NCI-H748 treated with DMSO at 0.1 percent for 48 hours (cell line): ENCODE measurements at regions not wholly inside any gene's neighbourhood (a gene's known extent, or its start where the extent isn't known, plus 50 kb on each side); places are given as distances from the start of the nearest gene placed in this dataset.

Experiments
- DNase-seq: peaks from one replicate; lab custom pipeline; 2025; lab: John Stamatoyannopoulos, UW

GRCh38 chr5:4570047-4570995, 569.8 kb upstream of the ADAMTS16 start:
- no peak for DNase-seq

DNA sequence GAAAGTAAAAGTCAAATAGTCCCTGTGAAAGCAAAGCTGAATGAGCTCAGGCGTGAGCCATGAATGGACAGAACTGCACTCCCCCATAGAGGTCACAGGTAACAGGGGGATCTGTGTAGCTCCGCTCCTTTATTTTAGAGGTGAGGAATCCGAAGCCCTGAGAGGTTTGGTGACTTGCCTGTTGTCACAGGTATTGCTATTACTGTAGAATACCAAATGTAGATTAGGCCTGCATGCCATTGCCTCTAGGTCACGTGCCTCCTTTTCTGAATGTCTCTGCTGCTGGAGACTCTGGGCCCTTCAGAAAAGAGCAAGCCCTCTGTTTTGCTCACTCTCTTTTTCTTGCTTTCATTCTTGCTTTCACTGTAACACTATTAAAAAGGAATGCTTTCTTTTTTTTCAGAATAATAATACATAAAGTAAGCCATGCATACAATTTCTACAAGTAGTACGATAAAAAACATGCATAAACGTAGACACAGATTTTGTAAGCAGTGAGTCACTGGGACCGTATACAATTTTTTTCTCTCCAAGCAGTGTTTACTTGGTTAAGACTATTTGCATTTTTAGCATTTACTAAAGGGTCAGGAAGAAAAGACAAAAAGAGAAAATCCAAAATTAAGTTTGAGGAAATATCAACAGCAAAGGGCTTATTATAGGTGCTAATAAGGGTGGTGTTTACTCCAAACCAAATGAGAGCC, 568.7 kb upstream of the ADAMTS16 start:
- no peak for DNase-seq

- DNase-seq, result no peak
Measured at GRCh38 chr5:4572311-4573100, 567.6 kb upstream of the ADAMTS16 start.

GRCh38 chr5:4575608-4576007, 564.5 kb upstream of the ADAMTS16 start:
- no peak for DNase-seq

DNA sequence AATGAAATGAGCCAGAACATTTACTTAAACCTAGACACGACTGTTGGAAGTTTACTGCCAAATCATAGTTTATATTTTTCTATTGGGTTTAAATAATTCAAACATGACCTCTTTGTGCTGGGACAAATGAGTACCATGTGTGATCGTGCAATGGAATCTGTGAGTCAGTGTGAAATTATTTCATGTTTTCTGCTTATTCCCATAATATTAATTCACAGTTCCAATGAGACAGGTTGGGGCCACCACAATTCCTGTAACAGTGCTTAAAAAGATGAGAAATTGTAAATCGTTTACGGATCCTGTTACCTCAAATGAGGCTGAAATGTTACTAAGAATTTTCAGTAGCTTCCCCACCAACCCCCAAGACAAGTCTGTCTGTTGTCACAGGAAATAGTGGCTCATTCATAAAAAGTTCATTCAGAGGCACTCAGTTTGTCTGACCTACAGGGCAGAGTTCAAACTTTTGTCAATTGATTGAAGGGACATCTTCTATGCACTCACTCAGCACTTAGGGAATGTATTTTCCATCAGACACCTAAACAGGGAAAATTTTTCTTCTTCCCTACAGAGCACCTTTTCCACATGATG, 563.9 kb upstream of the ADAMTS16 start:
- DNase-seq, result no peak

GRCh38 chr5:4576908-4577307, 563.2 kb upstream of the ADAMTS16 start:
- DNase-seq, result no peak

GRCh38 chr5:4579679-4580078, 560.5 kb upstream of the ADAMTS16 start:
- no peak for DNase-seq

GRCh38 chr5:4580772-4581171, 559.4 kb upstream of the ADAMTS16 start:
- no peak for DNase-seq

DNA sequence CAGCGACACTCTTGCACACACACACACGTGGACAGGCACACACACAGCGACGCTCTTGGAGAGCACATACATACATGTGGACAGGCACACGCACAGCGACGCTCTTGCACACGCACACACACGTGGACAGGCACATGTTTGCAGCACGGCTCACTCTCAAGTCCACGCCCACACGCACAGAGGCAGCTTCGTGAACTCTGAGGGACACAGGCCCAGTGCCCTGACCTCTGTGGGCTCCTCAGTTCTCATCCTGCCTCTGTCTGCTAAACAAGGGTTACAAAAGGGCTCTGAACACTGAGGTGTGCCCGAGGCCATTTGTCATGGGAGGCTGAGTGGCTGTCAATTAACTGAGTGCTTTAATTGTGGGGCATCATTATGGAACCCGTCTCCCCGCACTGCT, 558.8 kb upstream of the ADAMTS16 start:
- no peak for DNase-seq

GRCh38 chr5:4584982-4585381, 555.1 kb upstream of the ADAMTS16 start:
- no peak for DNase-seq

DNA sequence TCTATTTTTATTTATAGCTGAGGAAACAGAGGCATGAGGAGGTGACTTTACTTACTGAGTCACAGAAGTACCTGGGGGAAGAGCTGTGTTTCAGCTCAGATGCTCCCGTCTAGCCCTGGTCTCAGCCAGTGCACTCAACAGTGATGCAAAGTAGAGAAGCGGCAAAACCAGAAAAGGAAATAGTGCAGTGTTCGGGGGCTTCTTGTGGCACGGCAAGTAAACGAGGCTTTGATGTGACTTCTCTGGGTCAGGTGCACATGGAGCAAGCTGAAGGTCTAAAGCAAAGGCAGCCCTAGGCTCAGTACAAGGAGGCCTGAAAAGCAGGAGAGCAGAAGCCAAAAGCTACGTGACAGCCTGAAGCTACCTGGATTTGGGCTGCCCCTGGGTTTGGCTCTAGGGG, 526.7 kb upstream of the ADAMTS16 start:
- DNase-seq, result no peak

GRCh38 chr5:4614088-4614487, 526.0 kb upstream of the ADAMTS16 start:
- DNase-seq, result peak; percentile 80

- DNase-seq, result peak; percentile 68
Measured at GRCh38 chr5:4615369-4615768, 524.8 kb upstream of the ADAMTS16 start.

DNA sequence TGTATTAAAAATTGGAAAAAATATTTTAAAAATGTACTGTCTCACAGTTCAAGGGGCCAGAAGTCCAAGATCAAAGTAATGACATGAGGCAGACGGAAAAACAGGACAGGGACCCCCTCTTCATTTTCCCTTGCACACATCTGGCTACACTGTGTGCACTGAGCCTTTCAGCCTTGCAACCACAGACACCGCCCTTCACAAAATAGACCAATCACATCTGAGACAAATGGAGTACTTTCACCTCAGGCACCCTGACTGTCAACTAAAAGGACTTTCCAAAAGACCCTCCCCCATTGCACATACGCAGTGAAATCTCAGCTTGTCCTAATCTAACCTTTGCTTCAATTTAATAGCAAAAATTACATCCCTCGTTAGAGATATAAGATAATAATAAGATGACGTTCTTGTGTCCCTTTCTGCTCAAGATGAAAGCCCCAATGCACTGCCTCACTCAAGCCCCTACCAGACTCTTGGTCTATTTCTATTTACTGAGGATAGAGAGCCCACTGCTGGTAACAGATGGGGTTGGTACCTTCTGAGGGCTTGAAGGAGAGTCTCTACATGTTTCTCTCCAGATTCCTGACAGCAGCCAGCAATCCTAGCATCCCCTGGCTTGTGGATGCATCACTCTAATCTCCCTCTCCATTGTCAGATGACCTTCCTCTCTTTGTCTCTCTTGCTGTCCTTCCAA, 514.8 kb upstream of the ADAMTS16 start:
- DNase-seq, result no peak

- DNase-seq, result no peak
Measured at GRCh38 chr5:4627131-4627530, 513.0 kb upstream of the ADAMTS16 start.

DNA sequence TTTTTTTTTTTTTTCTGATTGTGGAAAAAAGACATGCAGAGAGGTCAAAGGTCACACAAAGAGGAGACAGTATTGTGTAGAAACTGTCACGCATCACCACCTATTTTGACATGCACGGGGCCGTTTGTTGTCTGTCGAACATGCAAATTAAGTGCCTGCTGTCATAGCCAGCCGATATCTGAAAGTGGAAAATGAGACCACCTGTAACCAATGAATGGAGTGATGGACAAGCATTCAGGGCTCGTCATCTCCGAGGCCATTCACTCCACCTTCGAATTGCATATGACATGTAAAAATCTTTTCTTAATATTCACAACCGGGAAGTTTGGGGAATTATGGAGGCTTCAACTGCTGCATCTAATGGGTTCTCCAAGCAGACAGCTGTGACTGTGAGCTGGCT, 512.2 kb upstream of the ADAMTS16 start:
- DNase-seq, result no peak

DNA sequence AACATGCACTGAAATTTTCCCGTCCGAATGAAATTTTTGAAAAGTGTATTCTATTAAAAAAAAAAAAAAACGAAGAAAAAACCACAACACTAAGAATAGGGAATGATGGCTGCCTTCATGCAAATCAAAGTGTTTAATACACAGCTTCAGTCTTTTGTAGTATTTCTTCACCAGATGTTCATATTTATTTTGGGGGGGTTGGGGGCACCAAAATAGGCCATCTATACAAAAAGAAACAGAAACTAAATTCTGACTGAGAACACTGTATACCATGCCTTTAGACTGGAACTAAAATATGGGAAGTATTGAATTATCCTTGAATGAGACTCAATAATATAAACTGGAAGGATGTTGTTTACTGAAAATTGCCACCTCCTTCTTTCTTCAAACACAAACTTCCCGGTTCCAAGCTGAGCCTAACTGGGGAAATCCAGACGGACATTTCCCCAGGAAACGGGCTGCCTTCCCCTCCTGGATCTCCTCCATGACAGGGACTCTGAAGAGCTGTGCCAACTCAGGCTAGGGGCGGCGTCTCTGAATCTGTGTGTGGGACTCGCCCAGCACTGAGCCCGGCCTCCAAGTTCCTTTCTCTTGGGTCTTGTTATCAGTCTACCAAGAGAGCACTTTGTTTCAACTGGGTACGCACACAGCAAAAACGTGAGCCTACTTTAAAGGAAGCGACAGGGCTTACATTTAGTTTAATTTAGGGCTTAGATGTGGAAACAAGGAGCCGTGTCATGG, 511.3 kb upstream of the ADAMTS16 start:
- no peak for DNase-seq

- no peak for DNase-seq
Measured at GRCh38 chr5:4630031-4630430, 510.1 kb upstream of the ADAMTS16 start.

- no peak for DNase-seq
Measured at GRCh38 chr5:4634342-4634741, 505.8 kb upstream of the ADAMTS16 start.

DNA sequence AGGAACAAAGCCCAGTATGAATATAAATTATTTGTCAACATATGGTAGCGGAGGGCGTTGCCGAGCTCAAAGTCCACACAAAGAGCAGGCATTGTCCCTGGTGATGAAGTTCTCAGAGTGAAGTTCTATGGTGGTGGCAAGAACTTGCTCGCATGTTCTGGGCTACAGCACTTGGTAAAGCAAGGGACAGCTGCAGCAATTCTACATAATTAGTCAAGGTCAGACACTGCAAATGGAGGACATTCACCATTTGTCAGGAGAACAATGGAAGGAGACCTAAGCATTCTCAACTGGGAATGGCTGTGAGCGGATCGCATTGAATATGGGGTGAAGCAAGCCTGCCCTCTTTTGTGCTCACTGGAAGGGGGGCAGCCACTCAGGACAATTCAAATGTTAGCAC, 503.8 kb upstream of the ADAMTS16 start:
- DNase-seq, result peak; percentile 46

DNA sequence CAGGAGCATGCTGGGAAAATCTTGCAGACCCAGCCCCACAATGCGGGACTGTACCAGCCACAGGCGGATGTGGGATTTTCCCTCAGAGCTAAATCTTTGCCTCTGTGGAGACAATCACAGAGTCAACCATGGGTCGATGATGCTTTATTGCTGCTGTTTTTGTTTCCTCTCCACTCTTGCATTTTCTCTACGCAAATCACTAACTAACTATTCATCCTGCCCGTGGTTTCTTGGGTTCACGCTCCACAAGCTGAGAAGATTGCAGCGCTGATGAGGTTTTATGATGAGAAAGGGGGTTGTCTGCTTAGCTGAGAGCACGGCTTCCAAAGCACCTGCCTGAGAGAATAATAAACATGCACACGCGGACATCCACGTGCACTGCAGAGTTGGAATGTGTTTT, 500.2 kb upstream of the ADAMTS16 start:
- DNase-seq, result peak; percentile 76
